Fibroblast of villous mesenchyme (primary cell): ENCODE measurements at regions not wholly inside any gene's neighbourhood (a gene's known extent, or its start where the extent isn't known, plus 50 kb on each side); places are given as distances from the start of the nearest gene placed in this dataset.
A peak's percentile ranks its signal among the peaks of the same experiment; 100 is the strongest.

ENCODE experiments used
- DNase-seq: peaks from one replicate; pipeline ENCODE4 v3.0.0-alpha.2; 2010; ENCODE audit warnings: low read depth
- H3K4me3 ChIP-seq: 2 replicates; pipeline ENCODE4 v1.5.1; 2011; ENCODE audit warnings: low read depth, mild to moderate bottlenecking, low read length
- TF ChIP-seq, protein P1 (sequence below): IDR thresholded peaks from 2 replicates; pipeline ENCODE4 v1.5.1; 2012; ENCODE audit warnings: low read depth, mild to moderate bottlenecking, low read length; ENCODE audit not compliant: insufficient read depth

GRCh38 chr6:105790635-105791034 lies 295.5 kb upstream of the PRDM1 start:
- TF ChIP-seq, protein P1, sequence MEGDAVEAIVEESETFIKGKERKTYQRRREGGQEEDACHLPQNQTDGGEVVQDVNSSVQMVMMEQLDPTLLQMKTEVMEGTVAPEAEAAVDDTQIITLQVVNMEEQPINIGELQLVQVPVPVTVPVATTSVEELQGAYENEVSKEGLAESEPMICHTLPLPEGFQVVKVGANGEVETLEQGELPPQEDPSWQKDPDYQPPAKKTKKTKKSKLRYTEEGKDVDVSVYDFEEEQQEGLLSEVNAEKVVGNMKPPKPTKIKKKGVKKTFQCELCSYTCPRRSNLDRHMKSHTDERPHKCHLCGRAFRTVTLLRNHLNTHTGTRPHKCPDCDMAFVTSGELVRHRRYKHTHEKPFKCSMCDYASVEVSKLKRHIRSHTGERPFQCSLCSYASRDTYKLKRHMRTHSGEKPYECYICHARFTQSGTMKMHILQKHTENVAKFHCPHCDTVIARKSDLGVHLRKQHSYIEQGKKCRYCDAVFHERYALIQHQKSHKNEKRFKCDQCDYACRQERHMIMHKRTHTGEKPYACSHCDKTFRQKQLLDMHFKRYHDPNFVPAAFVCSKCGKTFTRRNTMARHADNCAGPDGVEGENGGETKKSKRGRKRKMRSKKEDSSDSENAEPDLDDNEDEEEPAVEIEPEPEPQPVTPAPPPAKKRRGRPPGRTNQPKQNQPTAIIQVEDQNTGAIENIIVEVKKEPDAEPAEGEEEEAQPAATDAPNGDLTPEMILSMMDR: peak; percentile 8
- H3K4me3 ChIP-seq: no peak overlapping the region
- no peak for DNase-seq

- no peak overlapping the region for H3K4me3 ChIP-seq
- DNase-seq: no peak
- TF ChIP-seq, protein P1: no peak
Observed at GRCh38 chr6:105789935-105790334, 296.2 kb upstream of the PRDM1 start.

DNA sequence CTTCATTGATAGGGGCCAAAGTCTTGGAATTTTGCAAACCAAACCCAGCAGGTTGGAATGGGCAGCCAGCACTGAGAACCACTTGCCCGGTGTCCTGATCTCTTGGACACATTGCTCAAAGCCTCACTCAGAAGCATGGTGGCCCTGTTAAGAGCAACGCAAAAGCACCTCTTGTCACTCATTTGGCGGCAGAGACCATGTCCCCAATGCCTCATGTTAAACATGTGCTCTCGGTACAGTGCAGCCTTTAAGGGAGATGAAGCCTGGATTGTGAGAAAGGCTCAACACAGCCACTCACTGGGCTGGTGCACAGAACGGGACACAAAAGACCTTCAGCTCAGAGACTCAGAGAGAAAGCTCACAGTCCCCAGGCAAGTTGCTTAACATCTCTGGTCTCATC lies 298.4 kb upstream of the PRDM1 start:
- no peak overlapping the region for H3K4me3 ChIP-seq
- TF ChIP-seq, protein P1: no peak
- no peak for DNase-seq

DNA sequence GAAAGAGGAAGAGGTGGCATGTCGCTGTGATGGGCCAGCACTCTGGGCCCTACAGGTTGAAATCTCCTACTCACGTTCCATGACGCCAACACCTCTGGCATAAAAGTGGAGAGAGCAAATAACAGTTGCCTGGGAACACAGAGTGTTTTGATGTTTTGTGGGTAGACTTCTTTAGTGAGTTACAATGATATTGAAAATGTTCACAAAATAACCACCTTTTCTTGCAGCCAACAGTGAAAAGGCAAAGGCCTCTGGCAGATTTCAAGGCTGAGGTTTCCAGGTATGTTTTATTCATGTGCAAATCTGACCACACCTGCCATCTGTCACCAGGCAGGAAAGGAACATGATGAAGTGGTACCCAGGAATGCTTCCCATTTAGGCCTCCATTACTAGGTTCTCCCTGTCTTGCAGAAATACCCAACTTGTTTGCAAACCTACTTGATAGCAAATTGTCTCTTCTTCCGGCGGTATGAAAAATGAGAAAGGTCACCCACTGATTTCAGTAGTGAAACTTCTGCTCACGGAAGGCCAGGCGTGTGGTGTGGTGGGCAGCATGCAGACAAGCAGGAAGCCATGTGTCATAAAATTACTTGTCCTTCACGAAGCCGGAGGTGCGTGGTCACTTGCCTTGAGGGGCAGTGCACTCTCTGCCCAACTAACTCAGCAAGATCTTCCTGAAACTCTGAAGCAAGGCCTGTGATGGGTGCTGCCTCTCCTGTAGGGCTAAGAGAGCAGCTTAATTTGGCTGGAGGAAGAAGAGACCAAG lies 299.1 kb upstream of the PRDM1 start:
- TF ChIP-seq, protein P1: no peak
- H3K4me3 ChIP-seq: no peak overlapping the region
- no peak for DNase-seq

- no peak overlapping the region for H3K4me3 ChIP-seq
- TF ChIP-seq, protein P1: no peak
- DNase-seq: no peak
Observed at GRCh38 chr6:105786449-105786848, 299.7 kb upstream of the PRDM1 start.

- no peak for DNase-seq
- H3K4me3 ChIP-seq: no peak overlapping the region
- TF ChIP-seq, protein P1: no peak
Observed at GRCh38 chr6:105785066-105785811, 300.9 kb upstream of the PRDM1 start.

DNA sequence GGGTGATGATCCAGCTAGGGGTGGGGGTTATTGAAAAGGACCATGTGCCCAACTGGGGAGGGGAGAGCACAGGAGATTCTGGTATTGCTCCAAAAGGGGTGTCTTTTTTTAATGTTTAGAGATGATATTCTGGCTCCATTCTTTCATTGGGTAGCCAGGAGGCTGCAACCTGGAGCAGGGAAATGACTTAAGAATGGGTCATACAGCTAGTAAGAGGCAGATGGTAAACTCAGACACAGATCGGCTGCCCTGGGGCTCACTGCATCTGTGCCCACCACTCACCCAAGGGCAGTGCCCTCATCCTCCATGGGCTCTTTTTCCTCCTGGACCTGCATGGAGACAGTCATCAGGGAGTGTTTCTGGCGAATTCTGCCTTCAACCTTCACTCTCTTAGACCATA lies 302.0 kb upstream of the PRDM1 start:
- TF ChIP-seq, protein P1: no peak
- DNase-seq: no peak
- no peak overlapping the region for H3K4me3 ChIP-seq
